ENCODE measurements at regions not wholly inside any gene's neighbourhood (a gene's known extent, or its start where the extent isn't known, plus 50 kb on each side); places are given as distances from the start of the nearest gene placed in this dataset.

- H3K9me3 ChIP-seq (ENCODE audit: low read depth, low read length): no peaks in the 10 kb centered on the region
- H3K79me2 ChIP-seq (ENCODE audit: insufficient read depth, low read length): no peaks in the 10 kb centered on the region
- no peak overlapping the region for H2AFZ ChIP-seq (ENCODE audit: low read length)
- H3K4me3 ChIP-seq (ENCODE audit: insufficient read depth, low read length): no peak overlapping the region
- H3K36me3 ChIP-seq (ENCODE audit: insufficient read depth, low read length): no peaks in the 10 kb centered on the region
- H3K4me1 ChIP-seq (ENCODE audit: insufficient read depth, low read length): no peaks in the 10 kb centered on the region
- no peak for DNase-seq (ENCODE audit: insufficient read length, low spot score, missing footprints)
- no peaks in the 10 kb centered on the region for H4K20me1 ChIP-seq (ENCODE audit: insufficient read depth, low read length)
- no peaks in the 10 kb centered on the region for H3K27me3 ChIP-seq (ENCODE audit: insufficient read depth, low read length)
- H3K4me2 ChIP-seq (ENCODE audit: insufficient read depth, low read length): no peak overlapping the region
- TF ChIP-seq CTCF (IDR thresholded peaks at IDR 0.05; ENCODE audit: extremely low read depth, low read depth, low read length): no peak
- H3K27ac ChIP-seq (ENCODE audit: low read depth, low read length): no peak overlapping the region
These were observed 555.6 kb downstream of the PRR16 start for GRCh38 chr5:121019734-121020133.

GRCh38 chr5:121021681-121022080, 557.6 kb downstream of the PRR16 start:
- Histone ChIP-seq H3K79me2 (ENCODE audit: insufficient read depth, low read length) (no peaks in the 10 kb centered on the region), H3K9me3 (ENCODE audit: low read depth, low read length) (no peaks in the 10 kb centered on the region), H3K36me3 (ENCODE audit: insufficient read depth, low read length) (no peaks in the 10 kb centered on the region), H2AFZ (ENCODE audit: low read length) (no peak overlapping the region), H3K27ac (ENCODE audit: low read depth, low read length) (no peak overlapping the region), H4K20me1 (ENCODE audit: insufficient read depth, low read length) (no peaks in the 10 kb centered on the region), H3K4me2 (ENCODE audit: insufficient read depth, low read length) (no peak overlapping the region), H3K27me3 (ENCODE audit: insufficient read depth, low read length) (no peaks in the 10 kb centered on the region), H3K4me3 (ENCODE audit: insufficient read depth, low read length) (no peak overlapping the region), H3K4me1 (ENCODE audit: insufficient read depth, low read length) (no peaks in the 10 kb centered on the region)
- TF ChIP-seq CTCF (IDR thresholded peaks at IDR 0.05; ENCODE audit: extremely low read depth, low read depth, low read length): no peak
- no peak for DNase-seq (ENCODE audit: insufficient read length, low spot score, missing footprints)

GRCh38 chr5:121024416-121025311, 560.6 kb downstream of the PRR16 start:
- H2AFZ ChIP-seq (ENCODE audit: low read length): no peak overlapping the region
- no peak overlapping the region for H3K4me2 ChIP-seq (ENCODE audit: insufficient read depth, low read length)
- DNase-seq (ENCODE audit: insufficient read length, low spot score, missing footprints): no peak
- no peaks in the 10 kb centered on the region for H4K20me1 ChIP-seq (ENCODE audit: insufficient read depth, low read length)
- no peak overlapping the region for H3K27ac ChIP-seq (ENCODE audit: low read depth, low read length)
- no peaks in the 10 kb centered on the region for H3K79me2 ChIP-seq (ENCODE audit: insufficient read depth, low read length)
- no peaks in the 10 kb centered on the region for H3K36me3 ChIP-seq (ENCODE audit: insufficient read depth, low read length)
- no peak for TF ChIP-seq CTCF (IDR thresholded peaks at IDR 0.05; ENCODE audit: extremely low read depth, low read depth, low read length)
- H3K4me3 ChIP-seq (ENCODE audit: insufficient read depth, low read length): no peak overlapping the region
- H3K27me3 ChIP-seq (ENCODE audit: insufficient read depth, low read length): no peaks in the 10 kb centered on the region
- no peaks in the 10 kb centered on the region for H3K9me3 ChIP-seq (ENCODE audit: low read depth, low read length)
- no peaks in the 10 kb centered on the region for H3K4me1 ChIP-seq (ENCODE audit: insufficient read depth, low read length)

GRCh38 chr5:121025671-121026070, 561.6 kb downstream of the PRR16 start:
- no peak overlapping the region for H3K4me3 ChIP-seq (ENCODE audit: insufficient read depth, low read length)
- H3K4me1 ChIP-seq (ENCODE audit: insufficient read depth, low read length): no peaks in the 10 kb centered on the region
- H4K20me1 ChIP-seq (ENCODE audit: insufficient read depth, low read length): no peaks in the 10 kb centered on the region

More at GRCh38 chr5:121025671-121026070, 561.6 kb downstream of the PRR16 start:
- no peaks in the 10 kb centered on the region for H3K36me3 ChIP-seq (ENCODE audit: insufficient read depth, low read length)
- no peaks in the 10 kb centered on the region for H3K79me2 ChIP-seq (ENCODE audit: insufficient read depth, low read length)
- no peak for TF ChIP-seq CTCF (IDR thresholded peaks at IDR 0.05; ENCODE audit: extremely low read depth, low read depth, low read length)
- H3K9me3 ChIP-seq (ENCODE audit: low read depth, low read length): no peaks in the 10 kb centered on the region
- no peaks in the 10 kb centered on the region for H3K27me3 ChIP-seq (ENCODE audit: insufficient read depth, low read length)
- H3K27ac ChIP-seq (ENCODE audit: low read depth, low read length): no peak overlapping the region
- no peak overlapping the region for H3K4me2 ChIP-seq (ENCODE audit: insufficient read depth, low read length)
- DNase-seq (ENCODE audit: insufficient read length, low spot score, missing footprints): no peak
- H2AFZ ChIP-seq (ENCODE audit: low read length): no peak overlapping the region

Measured in osteoblast (primary cell).